Keratinocyte (primary cell): ENCODE measurements at regions not wholly inside any gene's neighbourhood (a gene's known extent, or its start where the extent isn't known, plus 50 kb on each side); places are given as distances from the start of the nearest gene placed in this dataset.

ENCODE experiments used
- DNase-seq: peaks from one replicate; pipeline ENCODE4 v3.0.0-alpha.2; 2011; ENCODE audit warnings: low read depth, missing footprints, low spot score
- FAIRE-seq: peaks from 2 replicates; lab custom pipeline; 2011; peaks lifted over from hg19 to GRCh38; lab: Jason Lieb, UNC
- H2AFZ ChIP-seq: 2 replicates; pipeline ENCODE4 v1.6.0; 2012; ENCODE audit warnings: low read length, control low read depth, inconsistent platforms; ENCODE audit not compliant: control insufficient read depth
- H3K27ac ChIP-seq: 2 replicates; pipeline ENCODE4 v1.5.1; 2011; ENCODE audit warnings: low read length; ENCODE audit not compliant: control insufficient read depth, insufficient read depth
- H3K27me3 ChIP-seq: 3 replicates; pipeline ENCODE4 v1.6.0; 2011; ENCODE audit warnings: low read length; ENCODE audit not compliant: control insufficient read depth, insufficient read depth; ENCODE audit errors: extremely low read depth
- H3K36me3 ChIP-seq, 2 experiments: 2 replicates in 1 of 2; 3 replicates in 1 of 2; pipeline ENCODE4 v1.5.1; 2011; ENCODE audit warnings: low read length in 2 of 2, mild to moderate bottlenecking in 1 of 2; ENCODE audit not compliant: control insufficient read depth in 2 of 2, insufficient read depth in 2 of 2; ENCODE audit errors: extremely low read depth in 1 of 2
- H3K4me1 ChIP-seq: 3 replicates; pipeline ENCODE4 v1.5.1; 2011; ENCODE audit warnings: low read length; ENCODE audit not compliant: control insufficient read depth, insufficient read depth; ENCODE audit errors: extremely low read depth
- H3K4me2 ChIP-seq: 3 replicates; pipeline ENCODE4 v1.6.0; 2011; ENCODE audit warnings: low read depth, low read length; ENCODE audit not compliant: control insufficient read depth, insufficient read depth; ENCODE audit errors: extremely low read depth
- H3K4me3 ChIP-seq, 3 experiments: fragments of 200-600 bp in 1 of 3; sonication (generic) in 1 of 3; 2 replicates in 2 of 3; 3 replicates in 1 of 3; pipeline ENCODE4 v1.5.1; 2011 to 2016; ENCODE audit warnings: low read length in 3 of 3, mild to moderate bottlenecking in 3 of 3, control low read depth in 2 of 3, inconsistent platforms in 1 of 3, low read depth in 1 of 3, mixed read lengths in 1 of 3, mixed run types in 1 of 3, moderate library complexity in 1 of 3; ENCODE audit not compliant: control insufficient read depth in 2 of 3, insufficient read depth in 2 of 3; ENCODE audit errors: extremely low read depth in 1 of 3
- H3K79me2 ChIP-seq: 2 replicates; pipeline ENCODE4 v1.6.0; 2012; ENCODE audit warnings: low read length; ENCODE audit not compliant: control insufficient read depth, insufficient read depth
- H3K9ac ChIP-seq: 3 replicates; pipeline ENCODE4 v1.6.0; 2011; ENCODE audit warnings: low read length; ENCODE audit not compliant: control insufficient read depth, insufficient read depth; ENCODE audit errors: extremely low read depth
- H3K9me1 ChIP-seq: 3 replicates; pipeline ENCODE4 v1.6.0; 2011; ENCODE audit warnings: low read length; ENCODE audit not compliant: control insufficient read depth, insufficient read depth; ENCODE audit errors: extremely low read depth
- H3K9me3 ChIP-seq: 2 replicates; pipeline ENCODE4 v1.5.1; 2012; ENCODE audit warnings: low read depth, low read length; ENCODE audit not compliant: control insufficient read depth
- H4K20me1 ChIP-seq: 3 replicates; pipeline ENCODE4 v1.6.0; 2011; ENCODE audit warnings: low read length; ENCODE audit not compliant: control insufficient read depth, insufficient read depth; ENCODE audit errors: extremely low read depth
- EZH2 ChIP-seq: IDR thresholded peaks from one replicate; pipeline ENCODE4 v1.6.1; 2012; ENCODE audit warnings: inconsistent platforms, mild to moderate bottlenecking, low read length, moderate library complexity
- dilution Hi-C: fragments of 300-500 bp; cut with MboI; formaldehyde crosslinking; loops from one replicate; pipeline ENCODE4 v1.7.0; 2020; ENCODE audit warnings: low sequenced_read_pairs; ENCODE audit not compliant: extremely low pct_ligation_motif_present
- TF ChIP-seq, protein P1 (sequence below), 3 experiments: IDR thresholded peaks in 1 of 3; conservative IDR thresholded peaks in 1 of 3; optimal IDR thresholded peaks in 1 of 3; 2 replicates in 2 of 3; 3 replicates in 1 of 3; pipeline versions ENCODE3 to v1.5.1; 2011; ENCODE audit warnings: low read length in 3 of 3, mild to moderate bottlenecking in 3 of 3, moderate library complexity in 2 of 3, control low read depth in 1 of 3, inconsistent platforms in 1 of 3; ENCODE audit not compliant: insufficient read depth in 2 of 3; ENCODE audit errors: extremely low read depth in 1 of 3

DNA sequence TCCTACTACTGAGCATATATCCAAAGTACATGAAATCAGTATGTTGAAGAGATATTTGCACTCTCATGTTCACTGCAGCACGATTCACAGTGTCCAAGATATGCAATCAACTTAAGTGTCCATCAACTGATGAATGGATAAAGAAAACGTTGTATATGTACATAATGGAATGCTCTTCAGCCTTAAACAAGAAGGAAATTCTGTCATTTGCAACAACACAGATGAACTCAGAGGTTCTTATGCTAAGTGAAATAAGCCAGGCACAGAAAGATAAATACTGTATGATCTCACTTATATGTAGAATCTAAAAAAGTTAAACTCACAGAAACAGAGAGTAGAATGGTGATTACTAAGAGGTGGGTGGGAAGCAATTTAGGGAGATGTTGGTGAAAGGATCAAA is 149.2 kb downstream of the EVA1A start:
- no peaks in the 10 kb centered on the region for H3K79me2 ChIP-seq
- no peak overlapping the region for H3K4me2 ChIP-seq
- dilution Hi-C loops: loop anchor here (25.0 kb wide), 1 partner anchor 174 kb away; no protein-coding TSS in a partner anchor
- H3K9me3 ChIP-seq: no peaks in the 10 kb centered on the region
- TF ChIP-seq, protein P1, sequence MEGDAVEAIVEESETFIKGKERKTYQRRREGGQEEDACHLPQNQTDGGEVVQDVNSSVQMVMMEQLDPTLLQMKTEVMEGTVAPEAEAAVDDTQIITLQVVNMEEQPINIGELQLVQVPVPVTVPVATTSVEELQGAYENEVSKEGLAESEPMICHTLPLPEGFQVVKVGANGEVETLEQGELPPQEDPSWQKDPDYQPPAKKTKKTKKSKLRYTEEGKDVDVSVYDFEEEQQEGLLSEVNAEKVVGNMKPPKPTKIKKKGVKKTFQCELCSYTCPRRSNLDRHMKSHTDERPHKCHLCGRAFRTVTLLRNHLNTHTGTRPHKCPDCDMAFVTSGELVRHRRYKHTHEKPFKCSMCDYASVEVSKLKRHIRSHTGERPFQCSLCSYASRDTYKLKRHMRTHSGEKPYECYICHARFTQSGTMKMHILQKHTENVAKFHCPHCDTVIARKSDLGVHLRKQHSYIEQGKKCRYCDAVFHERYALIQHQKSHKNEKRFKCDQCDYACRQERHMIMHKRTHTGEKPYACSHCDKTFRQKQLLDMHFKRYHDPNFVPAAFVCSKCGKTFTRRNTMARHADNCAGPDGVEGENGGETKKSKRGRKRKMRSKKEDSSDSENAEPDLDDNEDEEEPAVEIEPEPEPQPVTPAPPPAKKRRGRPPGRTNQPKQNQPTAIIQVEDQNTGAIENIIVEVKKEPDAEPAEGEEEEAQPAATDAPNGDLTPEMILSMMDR (optimal IDR thresholded peaks at IDR 0.05 in 1 of 3, IDR thresholded peaks at IDR 0.05 in 1 of 3, conservative IDR thresholded peaks at IDR 0.05 in 1 of 3; ENCODE audit: extremely low read depth in 1 of 3, insufficient read depth in 2 of 3, low read length in 3 of 3): no peak
- TF ChIP-seq EZH2: no peak
- no peak overlapping the region for H3K9ac ChIP-seq
- H4K20me1 ChIP-seq: no peaks in the 10 kb centered on the region
- H2AFZ ChIP-seq: no peak overlapping the region
- peaks cover 2% of the 10 kb centered on the region for H3K27me3 ChIP-seq
- no peak overlapping the region for H3K27ac ChIP-seq
- no peaks in the 10 kb centered on the region for H3K4me1 ChIP-seq
- H3K9me1 ChIP-seq: no peaks in the 10 kb centered on the region
- FAIRE-seq: no peak
- no peak overlapping the region for H3K4me3 ChIP-seq
- no peak for DNase-seq
- no peaks in the 10 kb centered on the region for H3K36me3 ChIP-seq

DNA sequence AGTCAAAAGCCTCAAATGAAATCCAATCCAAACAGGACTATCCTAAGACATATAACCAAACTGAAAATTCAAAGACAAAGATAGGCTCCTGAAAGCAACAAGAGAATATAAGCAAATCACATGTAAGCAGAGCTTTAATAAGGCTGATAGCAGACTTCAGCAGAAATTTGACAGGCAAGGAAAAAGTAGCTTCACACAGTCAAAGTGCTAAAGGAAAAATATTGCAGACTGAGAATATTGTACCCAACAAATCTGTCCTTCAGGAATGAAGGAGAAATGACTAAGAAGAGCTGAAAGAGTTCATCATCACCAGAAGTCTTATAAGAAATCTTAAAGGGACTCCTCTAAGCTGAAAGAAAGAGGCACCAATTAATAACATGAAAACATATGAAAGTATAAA is 150.0 kb downstream of the EVA1A start:
- Histone ChIP-seq H3K4me2 (no peak overlapping the region), H2AFZ (no peak overlapping the region), H3K9ac (no peak overlapping the region), H3K79me2 (no peaks in the 10 kb centered on the region), H3K4me3 (no peak overlapping the region), H4K20me1 (no peaks in the 10 kb centered on the region), H3K9me3 (no peaks in the 10 kb centered on the region), H3K27me3 (peaks cover 2% of the 10 kb centered on the region), H3K9me1 (no peaks in the 10 kb centered on the region), H3K36me3 (no peaks in the 10 kb centered on the region), H3K4me1 (no peaks in the 10 kb centered on the region), H3K27ac (no peak overlapping the region)
- FAIRE-seq (no peak), DNase-seq (no peak)
- dilution Hi-C loops: loop anchor here (25.0 kb wide), 1 partner anchor 173 kb away; no protein-coding TSS in a partner anchor
- TF ChIP-seq, protein P1 (optimal IDR thresholded peaks at IDR 0.05 in 1 of 3, IDR thresholded peaks at IDR 0.05 in 1 of 3, conservative IDR thresholded peaks at IDR 0.05 in 1 of 3; ENCODE audit: extremely low read depth in 1 of 3, insufficient read depth in 2 of 3, low read length in 3 of 3): no peak
- TF ChIP-seq EZH2: no peak
